ENCODE measurements at regions not wholly inside any gene's neighbourhood (a gene's known extent, or its start where the extent isn't known, plus 50 kb on each side); places are given as distances from the start of the nearest gene placed in this dataset.

GRCh38 chr10:44435196-44435595 is 50.3 kb upstream of the CXCL12 start:
- Mint-ChIP-seq H3K27me3 (ENCODE audit: low read depth in 3 of 3) (peaks cover 0 to 10% (median 6%) of the 10 kb centered on the region in 3 donors), H3K4me1 (peaks cover 30% of the 10 kb centered on the region), H3K9me3 (peaks cover 9 to 38% (median 30%) of the 10 kb centered on the region in 7 donors), H3K36me3 (peaks cover 0 to 5% of the 10 kb centered on the region in 2 donors), H3K4me3 (no peak overlapping the region), H3K27ac (no peak overlapping the region)
- intact Hi-C loops (cut with micrococcal nuclease), result no loop called here
- Histone ChIP-seq H3K79me2 (ENCODE audit: insufficient read depth, low read length) (no peaks in the 10 kb centered on the region), H3K4me2 (replicated peaks; ENCODE audit: extremely low read depth, low read length, poor library complexity, severe bottlenecking) (no peak overlapping the region), H3K4me3 (replicated peaks in 1 of 3; ENCODE audit: low read depth in 2 of 3, low read length in 3 of 3) (no peak overlapping the region), H3K27ac (ENCODE audit: low read depth in 1 of 2, low read length in 2 of 2) (no peak overlapping the region), H2AFZ (ENCODE audit: insufficient read depth, low read depth, low read length, poor library complexity, severe bottlenecking) (no peak overlapping the region), H3K27me3 (ENCODE audit: control insufficient read depth in 2 of 2, insufficient read depth in 2 of 2, low read length in 2 of 2) (no peaks in the 10 kb centered on the region), H3K36me3 (replicated peaks in 1 of 2; ENCODE audit: control insufficient read depth in 1 of 2, insufficient read depth in 2 of 2, low read length in 2 of 2) (no peaks in the 10 kb centered on the region), H3K4me1 (ENCODE audit: control insufficient read depth in 1 of 2, insufficient read depth in 2 of 2, low read length in 2 of 2) (peaks cover 33 to 34% of the 10 kb centered on the region in 2 donors), H3K9me3 (replicated peaks in 1 of 2; ENCODE audit: control insufficient read depth in 1 of 2, insufficient read depth in 1 of 2, low read length in 2 of 2) (peaks cover 0 to 10% of the 10 kb centered on the region in 2 donors), H3K9ac (ENCODE audit: insufficient read depth, low read length, poor library complexity, severe bottlenecking) (no peak overlapping the region), H4K20me1 (ENCODE audit: insufficient read depth, low read length) (no peaks in the 10 kb centered on the region)
- 87% methylated on average over 5 of the region's 7 CpGs for WGBS (ENCODE audit: insufficient coverage)
- no peak for DNase-seq
- TF ChIP-seq CTCF (IDR thresholded peaks at IDR 0.05), result no peak

GRCh38 chr10:44436240-44436639 is 51.3 kb upstream of the CXCL12 start:
- peaks cover 0 to 10% of the 10 kb centered on the region in 2 donors for H3K9me3 ChIP-seq (replicated peaks in 1 of 2; ENCODE audit: control insufficient read depth in 1 of 2, insufficient read depth in 1 of 2, low read length in 2 of 2)
- Mint-ChIP-seq H3K4me3 (no peak overlapping the region), H3K27me3 (ENCODE audit: low read depth in 3 of 3) (peaks cover 0 to 9% (median 6%) of the 10 kb centered on the region in 3 donors), H3K36me3 (peaks cover 0 to 5% of the 10 kb centered on the region in 2 donors), H3K27ac (peak overlapping the region in 1 of 7 donors; percentile 57), H3K4me1 (peaks cover 30% of the 10 kb centered on the region), H3K9me3 (peaks cover 9 to 35% (median 22%) of the 10 kb centered on the region in 7 donors)
- 64% methylated on average over 1 of the region's 1 CpG for WGBS (ENCODE audit: insufficient coverage)
- no peaks in the 10 kb centered on the region for H4K20me1 ChIP-seq (ENCODE audit: insufficient read depth, low read length)
- no peak overlapping the region for H3K4me2 ChIP-seq (replicated peaks; ENCODE audit: extremely low read depth, low read length, poor library complexity, severe bottlenecking)
- no peaks in the 10 kb centered on the region for H3K36me3 ChIP-seq (replicated peaks in 1 of 2; ENCODE audit: control insufficient read depth in 1 of 2, insufficient read depth in 2 of 2, low read length in 2 of 2)
- H3K79me2 ChIP-seq (ENCODE audit: insufficient read depth, low read length), result no peaks in the 10 kb centered on the region
- H3K4me1 ChIP-seq (ENCODE audit: control insufficient read depth in 1 of 2, insufficient read depth in 2 of 2, low read length in 2 of 2), result peaks cover 33 to 34% of the 10 kb centered on the region in 2 donors
- H3K27ac ChIP-seq (ENCODE audit: low read depth in 1 of 2, low read length in 2 of 2), result no peak overlapping the region
- H3K9ac ChIP-seq (ENCODE audit: insufficient read depth, low read length, poor library complexity, severe bottlenecking), result no peak overlapping the region
- H3K4me3 ChIP-seq (replicated peaks in 1 of 3; ENCODE audit: low read depth in 2 of 3, low read length in 3 of 3), result no peak overlapping the region
- no peak for TF ChIP-seq CTCF (IDR thresholded peaks at IDR 0.05)
- no peaks in the 10 kb centered on the region for H3K27me3 ChIP-seq (ENCODE audit: control insufficient read depth in 2 of 2, insufficient read depth in 2 of 2, low read length in 2 of 2)
- intact Hi-C loops (cut with micrococcal nuclease), result no loop called here
- H2AFZ ChIP-seq (ENCODE audit: insufficient read depth, low read depth, low read length, poor library complexity, severe bottlenecking), result no peak overlapping the region
- no peak for DNase-seq

Measured in CD14-positive monocyte (primary cell).